ENCODE measurements at regions not wholly inside any gene's neighbourhood (a gene's known extent, or its start where the extent isn't known, plus 50 kb on each side); places are given as distances from the start of the nearest gene placed in this dataset.
"Not testable (repeated sequence)": the region's sequence is repeated elsewhere in the genome, so short reads cannot be mapped to it uniquely, and the experiment has no call there.

GRCh38 chr11:42412590-42412989 lies 899.2 kb upstream of the API5 start:
- intact Hi-C loops (cut with DNase I; ENCODE audit: low total_unique reads) = no loop called here
- no peak for TF ChIP-seq POLR2A (IDR thresholded peaks at IDR 0.05)
- TF ChIP-seq, protein P1, sequence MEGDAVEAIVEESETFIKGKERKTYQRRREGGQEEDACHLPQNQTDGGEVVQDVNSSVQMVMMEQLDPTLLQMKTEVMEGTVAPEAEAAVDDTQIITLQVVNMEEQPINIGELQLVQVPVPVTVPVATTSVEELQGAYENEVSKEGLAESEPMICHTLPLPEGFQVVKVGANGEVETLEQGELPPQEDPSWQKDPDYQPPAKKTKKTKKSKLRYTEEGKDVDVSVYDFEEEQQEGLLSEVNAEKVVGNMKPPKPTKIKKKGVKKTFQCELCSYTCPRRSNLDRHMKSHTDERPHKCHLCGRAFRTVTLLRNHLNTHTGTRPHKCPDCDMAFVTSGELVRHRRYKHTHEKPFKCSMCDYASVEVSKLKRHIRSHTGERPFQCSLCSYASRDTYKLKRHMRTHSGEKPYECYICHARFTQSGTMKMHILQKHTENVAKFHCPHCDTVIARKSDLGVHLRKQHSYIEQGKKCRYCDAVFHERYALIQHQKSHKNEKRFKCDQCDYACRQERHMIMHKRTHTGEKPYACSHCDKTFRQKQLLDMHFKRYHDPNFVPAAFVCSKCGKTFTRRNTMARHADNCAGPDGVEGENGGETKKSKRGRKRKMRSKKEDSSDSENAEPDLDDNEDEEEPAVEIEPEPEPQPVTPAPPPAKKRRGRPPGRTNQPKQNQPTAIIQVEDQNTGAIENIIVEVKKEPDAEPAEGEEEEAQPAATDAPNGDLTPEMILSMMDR (IDR thresholded peaks at IDR 0.05 in 4 of 5, conservative IDR thresholded peaks at IDR 0.05 in 1 of 5) = no peak

DNA sequence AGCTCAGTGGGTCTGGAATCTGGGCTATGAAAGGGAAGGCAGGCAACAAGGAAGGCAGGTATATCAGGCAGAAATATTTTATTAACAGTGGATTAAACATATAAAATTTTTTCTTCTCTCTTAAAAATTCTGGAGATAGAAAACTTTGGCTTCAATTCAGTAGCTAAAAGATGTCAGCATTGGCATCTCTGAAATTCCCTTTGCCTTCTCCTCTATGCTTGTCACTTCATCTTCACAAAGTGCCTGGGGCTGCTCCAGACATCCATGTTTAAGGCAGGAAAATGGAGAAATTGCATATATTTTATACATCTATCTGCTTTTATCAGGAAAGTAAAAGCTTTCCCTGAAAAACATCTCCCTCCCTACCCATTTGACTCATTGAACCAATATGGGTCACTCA lies 894.1 kb upstream of the API5 start:
- no peak for ATAC-seq
- in situ Hi-C loops (cut with MboI; ENCODE audit: low sequenced_read_pairs in 4 of 4) = no loop called here

More at GRCh38 chr11:42412590-42412989, 899.2 kb upstream of the API5 start:
- no peak for DNase-seq
- H3K36me3 ChIP-seq = no peaks in the 10 kb centered on the region
- no peak overlapping the region for H3K27ac ChIP-seq
- H3K4me1 ChIP-seq = no peaks in the 10 kb centered on the region
- H3K9me3 ChIP-seq = no peaks in the 10 kb centered on the region
- no peak overlapping the region for H3K4me3 ChIP-seq
- H3K27me3 ChIP-seq = no peaks in the 10 kb centered on the region
- in situ Hi-C loops (cut with MboI; ENCODE audit: low sequenced_read_pairs in 4 of 4) = no loop called here
- ATAC-seq = no peak

DNA sequence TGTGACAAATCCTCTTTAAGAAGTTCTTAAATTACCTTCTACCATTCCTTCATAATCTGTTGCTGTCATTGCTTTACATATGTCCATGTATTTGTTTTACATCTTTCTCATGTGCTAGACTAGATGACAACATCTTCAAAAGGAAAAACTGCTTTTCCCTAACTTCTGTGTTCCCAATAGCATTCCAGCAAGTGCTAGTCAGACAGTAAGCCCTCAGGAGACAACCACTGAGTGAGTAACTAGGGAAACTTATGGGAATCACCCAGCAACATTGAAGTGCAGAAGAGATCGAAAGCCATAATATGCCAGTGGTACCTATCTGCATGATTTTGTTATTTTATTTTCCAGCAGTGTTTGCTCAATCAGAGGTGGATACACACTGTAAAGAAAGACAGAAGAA lies 889.7 kb upstream of the API5 start:
- H3K27me3 ChIP-seq = no peaks in the 10 kb centered on the region
- no peaks in the 10 kb centered on the region for H3K36me3 ChIP-seq
- H3K4me1 ChIP-seq = no peaks in the 10 kb centered on the region
- ATAC-seq (no peak), DNase-seq (no peak)
- TF ChIP-seq, protein P1 (IDR thresholded peaks at IDR 0.05 in 4 of 5, conservative IDR thresholded peaks at IDR 0.05 in 1 of 5) = no peak
- no peak for TF ChIP-seq POLR2A (IDR thresholded peaks at IDR 0.05)
- H3K4me3 ChIP-seq = no peak overlapping the region
- no peaks in the 10 kb centered on the region for H3K9me3 ChIP-seq
- intact Hi-C loops (cut with DNase I; ENCODE audit: low total_unique reads) (no loop called here), in situ Hi-C loops (cut with MboI; ENCODE audit: low sequenced_read_pairs in 4 of 4) (no loop called here)
- no peak overlapping the region for H3K27ac ChIP-seq

More for the DNA sequence above, 894.1 kb upstream of the API5 start:
- DNase-seq = no peak
- Histone ChIP-seq H3K27ac (no peak overlapping the region), H3K9me3 (no peaks in the 10 kb centered on the region), H3K27me3 (no peaks in the 10 kb centered on the region), H3K4me3 (no peak overlapping the region), H3K36me3 (no peaks in the 10 kb centered on the region), H3K4me1 (no peaks in the 10 kb centered on the region)
- TF ChIP-seq, protein P1 (IDR thresholded peaks at IDR 0.05 in 4 of 5, conservative IDR thresholded peaks at IDR 0.05 in 1 of 5) = no peak
- no peak for TF ChIP-seq POLR2A (IDR thresholded peaks at IDR 0.05)
- intact Hi-C loops (cut with DNase I; ENCODE audit: low total_unique reads) = no loop called here

DNA sequence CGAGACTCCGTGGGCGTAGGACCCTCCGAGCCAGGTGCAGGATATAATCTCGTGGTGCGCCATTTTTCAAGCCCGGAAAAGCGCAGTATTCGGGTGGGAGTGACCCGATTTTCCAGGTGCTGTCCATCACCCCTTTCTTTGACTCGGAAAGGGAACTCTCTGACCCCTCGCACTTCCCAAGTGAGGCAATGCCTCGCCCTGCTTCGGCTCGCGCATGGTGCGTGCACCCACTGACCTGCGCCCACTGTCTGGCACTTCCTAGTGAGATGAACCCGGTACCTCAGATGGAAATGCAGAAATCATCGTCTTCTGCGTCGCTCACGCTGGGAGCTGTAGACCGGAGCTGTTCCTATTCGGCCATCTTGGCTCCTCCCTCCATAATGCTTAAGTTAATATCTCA lies 876.9 kb upstream of the API5 start:
- H3K4me1 ChIP-seq; H3K36me3 ChIP-seq; intact Hi-C loops (cut with DNase I; ENCODE audit: low total_unique reads); ATAC-seq; H3K27ac ChIP-seq; H3K9me3 ChIP-seq; DNase-seq; H3K27me3 ChIP-seq; H3K4me3 ChIP-seq; in situ Hi-C loops (cut with MboI; ENCODE audit: low sequenced_read_pairs in 4 of 4): not testable (repeated sequence)

DNA sequence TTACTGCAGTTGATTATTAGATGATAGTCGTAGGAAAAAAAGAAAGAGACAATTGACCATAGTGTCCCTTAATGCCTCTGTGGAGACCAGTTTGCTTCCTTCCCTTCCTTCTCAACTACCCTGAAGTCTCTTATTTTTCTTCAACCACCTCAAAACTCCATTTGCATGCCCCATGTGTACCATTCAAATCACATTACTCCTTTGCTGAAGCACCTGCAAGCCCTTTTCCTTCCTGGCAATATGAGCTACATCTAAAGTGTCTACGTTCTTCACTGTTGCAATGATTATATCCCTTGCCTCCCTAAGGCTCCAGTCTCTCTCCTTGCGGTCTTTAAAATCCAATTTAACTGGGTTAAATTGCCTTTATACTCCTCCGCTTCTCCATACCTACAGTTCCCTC lies 867.4 kb upstream of the API5 start:
- in situ Hi-C loops (cut with MboI; ENCODE audit: low sequenced_read_pairs in 4 of 4) = no loop called here

More for the DNA sequence above, 867.4 kb upstream of the API5 start:
- no peak for DNase-seq
- no peaks in the 10 kb centered on the region for H3K36me3 ChIP-seq
- H3K27me3 ChIP-seq = no peaks in the 10 kb centered on the region
- H3K4me1 ChIP-seq = no peaks in the 10 kb centered on the region
- TF ChIP-seq, protein P1 (IDR thresholded peaks at IDR 0.05 in 4 of 5, conservative IDR thresholded peaks at IDR 0.05 in 1 of 5) = no peak
- no peak for TF ChIP-seq POLR2A (IDR thresholded peaks at IDR 0.05)
- H3K4me3 ChIP-seq = no peak overlapping the region
- H3K9me3 ChIP-seq = no peaks in the 10 kb centered on the region
- no peak overlapping the region for H3K27ac ChIP-seq
- intact Hi-C loops (cut with DNase I; ENCODE audit: low total_unique reads) = no loop called here
- no peak for ATAC-seq
